Fibroblast of the aortic adventitia (primary cell): ENCODE measurements at regions not wholly inside any gene's neighbourhood (a gene's known extent, or its start where the extent isn't known, plus 50 kb on each side); places are given as distances from the start of the nearest gene placed in this dataset.

Experiments used
- DNase-seq: peaks from one replicate; pipeline ENCODE4 v3.0.0-alpha.2; 2010; ENCODE audit warnings: low read depth
- H3K4me3 ChIP-seq: 2 replicates; pipeline ENCODE4 v1.5.1; 2011; ENCODE audit warnings: low read depth, mild to moderate bottlenecking, control low read depth, low read length, moderate library complexity
- TF ChIP-seq, protein P1 (sequence below): IDR thresholded peaks from 2 replicates; pipeline ENCODE4 v1.5.1; 2011; ENCODE audit warnings: mild to moderate bottlenecking, low read length, control low read depth, inconsistent platforms; ENCODE audit not compliant: insufficient read depth

GRCh38 chr9:20184541-20184940 lies 395.7 kb upstream of the SLC24A2 start:
- H3K4me3 ChIP-seq: no peak overlapping the region
- TF ChIP-seq, protein P1, sequence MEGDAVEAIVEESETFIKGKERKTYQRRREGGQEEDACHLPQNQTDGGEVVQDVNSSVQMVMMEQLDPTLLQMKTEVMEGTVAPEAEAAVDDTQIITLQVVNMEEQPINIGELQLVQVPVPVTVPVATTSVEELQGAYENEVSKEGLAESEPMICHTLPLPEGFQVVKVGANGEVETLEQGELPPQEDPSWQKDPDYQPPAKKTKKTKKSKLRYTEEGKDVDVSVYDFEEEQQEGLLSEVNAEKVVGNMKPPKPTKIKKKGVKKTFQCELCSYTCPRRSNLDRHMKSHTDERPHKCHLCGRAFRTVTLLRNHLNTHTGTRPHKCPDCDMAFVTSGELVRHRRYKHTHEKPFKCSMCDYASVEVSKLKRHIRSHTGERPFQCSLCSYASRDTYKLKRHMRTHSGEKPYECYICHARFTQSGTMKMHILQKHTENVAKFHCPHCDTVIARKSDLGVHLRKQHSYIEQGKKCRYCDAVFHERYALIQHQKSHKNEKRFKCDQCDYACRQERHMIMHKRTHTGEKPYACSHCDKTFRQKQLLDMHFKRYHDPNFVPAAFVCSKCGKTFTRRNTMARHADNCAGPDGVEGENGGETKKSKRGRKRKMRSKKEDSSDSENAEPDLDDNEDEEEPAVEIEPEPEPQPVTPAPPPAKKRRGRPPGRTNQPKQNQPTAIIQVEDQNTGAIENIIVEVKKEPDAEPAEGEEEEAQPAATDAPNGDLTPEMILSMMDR: no peak
- no peak for DNase-seq

GRCh38 chr9:20178679-20179078 lies 389.8 kb upstream of the SLC24A2 start:
- TF ChIP-seq, protein P1: no peak
- no peak overlapping the region for H3K4me3 ChIP-seq
- DNase-seq: no peak

DNA sequence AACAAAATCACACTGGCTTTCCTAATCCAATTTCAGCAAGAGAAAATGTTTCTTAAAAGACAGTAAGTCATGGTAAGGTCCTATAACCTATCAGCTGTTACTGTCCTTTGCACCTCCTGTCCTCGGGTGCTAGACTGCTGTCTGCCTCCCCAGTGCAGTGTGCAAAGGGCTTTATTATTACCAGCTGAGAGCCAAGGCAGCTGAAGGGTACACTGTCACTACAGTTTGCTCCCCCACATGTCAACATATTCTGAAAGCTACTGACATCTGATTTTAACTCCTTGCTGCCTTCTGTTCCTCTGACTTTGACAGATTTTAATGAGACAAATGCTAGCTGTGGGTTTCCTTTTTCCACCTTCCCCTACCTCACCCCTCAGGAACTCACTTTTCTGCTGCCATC lies 389.4 kb upstream of the SLC24A2 start:
- no peak for DNase-seq
- TF ChIP-seq, protein P1: no peak
- H3K4me3 ChIP-seq: no peak overlapping the region

DNA sequence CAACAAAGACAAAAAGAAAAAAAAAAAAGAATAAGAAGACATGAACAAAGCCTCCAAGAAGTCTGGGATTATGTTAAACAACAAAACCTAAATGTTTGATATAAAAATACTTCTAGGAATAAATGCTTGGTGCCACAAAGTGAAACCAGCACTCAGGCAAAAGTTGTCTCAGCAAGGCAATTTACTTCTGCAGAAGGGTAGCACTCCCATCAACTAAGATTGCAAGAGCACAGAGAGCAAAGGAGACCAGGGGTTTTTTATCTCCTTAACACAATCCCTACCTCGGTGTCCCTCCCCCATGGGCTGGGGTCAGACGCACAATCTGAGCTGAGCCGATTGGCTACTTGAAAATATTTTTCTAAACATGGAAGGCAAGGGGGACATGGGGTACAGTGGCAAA lies 381.3 kb upstream of the SLC24A2 start:
- H3K4me3 ChIP-seq: no peak overlapping the region
- DNase-seq: no peak

GRCh38 chr9:20152151-20152725 lies 363.4 kb upstream of the SLC24A2 start:
- TF ChIP-seq, protein P1: no peak
- no peak overlapping the region for H3K4me3 ChIP-seq
- no peak for DNase-seq

More for the DNA sequence above, 381.3 kb upstream of the SLC24A2 start:
- TF ChIP-seq, protein P1: no peak

DNA sequence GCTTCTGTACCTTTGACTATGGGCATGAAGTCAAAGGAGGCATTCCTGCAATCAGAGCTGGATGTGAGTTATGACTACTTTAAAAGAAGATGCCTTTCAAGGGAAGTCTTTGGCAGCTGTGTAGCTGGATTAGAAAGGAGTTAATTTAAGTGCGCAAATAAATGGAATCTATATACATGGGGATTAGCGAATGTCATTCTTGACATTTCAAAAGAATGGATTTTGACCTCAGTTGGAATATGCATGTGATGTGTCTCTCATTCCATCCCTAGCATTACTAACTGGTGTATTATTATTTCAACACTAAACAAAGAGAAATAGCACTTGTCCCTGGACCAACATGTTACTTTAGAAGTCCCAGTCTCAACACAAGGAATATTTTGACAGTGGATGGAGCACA lies 359.6 kb upstream of the SLC24A2 start:
- H3K4me3 ChIP-seq: no peak overlapping the region
- DNase-seq: no peak
- TF ChIP-seq, protein P1: no peak

GRCh38 chr9:20144197-20144596 lies 355.4 kb upstream of the SLC24A2 start:
- DNase-seq: no peak
- TF ChIP-seq, protein P1: no peak
- H3K4me3 ChIP-seq: no peak overlapping the region
